Neural progenitor cell (in vitro differentiated cells): ENCODE measurements at regions not wholly inside any gene's neighbourhood (a gene's known extent, or its start where the extent isn't known, plus 50 kb on each side); places are given as distances from the start of the nearest gene placed in this dataset.

Source experiments
- CTCF ChIP-seq: fragments of 200-600 bp; sonication (generic); IDR thresholded peaks from 2 replicates; pipeline ENCODE4 v1.5.1; 2017; ENCODE audit warnings: antibody characterized with exemption, mild to moderate bottlenecking
- EZH2phosphoT487 ChIP-seq: fragments of 200-600 bp; sonication (generic); IDR thresholded peaks from 2 replicates; pipeline ENCODE4 v1.6.1; 2017; ENCODE audit warnings: antibody characterized with exemption

- TF ChIP-seq CTCF (no peak), EZH2phosphoT487 (no peak)
Measured at GRCh38 chr5:89851911-89852310, 557.6 kb downstream of the CETN3 start.
